Memory B cell (primary cell): ENCODE measurements at regions not wholly inside any gene's neighbourhood (a gene's known extent, or its start where the extent isn't known, plus 50 kb on each side); places are given as distances from the start of the nearest gene placed in this dataset.

Experiments used
- ATAC-seq: fragments of 150-1000 bp; cut with Tn5 transposase; 2 replicates; pipeline ENCODE4 v1.10.0; 2021; ENCODE audit warnings: low read depth, mild to moderate bottlenecking, moderate library complexity
- DNase-seq, 2 donors: peaks; one replicate each; pipeline ENCODE4 v3.0.0; 2022; ENCODE audit warnings: low spot score in 2 of 2
- H3K27ac Mint-ChIP-seq: one replicate; pipeline ENCODE4 v1.8.0; 2022; ENCODE audit warnings: mild to moderate bottlenecking, moderate library complexity, mixed read lengths
- H3K27me3 Mint-ChIP-seq: one replicate; pipeline ENCODE4 v1.8.0; 2022; ENCODE audit warnings: mixed read lengths
- H3K36me3 Mint-ChIP-seq: one replicate; pipeline ENCODE4 v1.8.0; 2022; ENCODE audit warnings: mild to moderate bottlenecking, mixed read lengths
- H3K4me1 Mint-ChIP-seq: one replicate; pipeline ENCODE4 v1.8.0; 2022; ENCODE audit warnings: mixed read lengths
- H3K4me3 Mint-ChIP-seq: one replicate; pipeline ENCODE4 v1.8.0; 2022; ENCODE audit warnings: mild to moderate bottlenecking, moderate library complexity, mixed read lengths
- H3K9me3 Mint-ChIP-seq: one replicate; pipeline ENCODE4 v1.8.0; 2022; ENCODE audit warnings: mixed read lengths

DNA sequence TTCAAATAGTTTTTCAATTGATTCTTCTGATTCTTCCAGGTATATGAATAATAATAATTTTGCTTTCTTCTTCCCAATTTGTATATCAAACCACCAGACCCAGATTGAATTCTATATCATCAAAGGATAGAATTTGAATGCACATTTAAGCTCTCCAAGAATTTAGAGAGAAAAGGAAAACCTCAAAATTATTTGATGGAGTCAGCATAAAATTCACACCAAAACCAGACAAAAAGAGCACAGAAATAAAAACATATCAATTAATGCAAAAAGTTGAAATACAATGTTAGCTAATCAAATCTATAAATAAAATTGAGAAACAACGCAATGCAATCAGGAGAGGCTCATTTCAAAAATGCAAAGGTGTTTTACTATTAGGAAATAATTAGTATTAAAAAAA is 248.0 kb upstream of the HS6ST1 start:
- ATAC-seq, result no peak
- Mint-ChIP-seq H3K27ac (no peak overlapping the region), H3K27me3 (no peaks in the 10 kb centered on the region), H3K4me1 (no peaks in the 10 kb centered on the region), H3K4me3 (no peak overlapping the region), H3K36me3 (no peaks in the 10 kb centered on the region), H3K9me3 (no peaks in the 10 kb centered on the region)
- DNase-seq, result no peak

DNA sequence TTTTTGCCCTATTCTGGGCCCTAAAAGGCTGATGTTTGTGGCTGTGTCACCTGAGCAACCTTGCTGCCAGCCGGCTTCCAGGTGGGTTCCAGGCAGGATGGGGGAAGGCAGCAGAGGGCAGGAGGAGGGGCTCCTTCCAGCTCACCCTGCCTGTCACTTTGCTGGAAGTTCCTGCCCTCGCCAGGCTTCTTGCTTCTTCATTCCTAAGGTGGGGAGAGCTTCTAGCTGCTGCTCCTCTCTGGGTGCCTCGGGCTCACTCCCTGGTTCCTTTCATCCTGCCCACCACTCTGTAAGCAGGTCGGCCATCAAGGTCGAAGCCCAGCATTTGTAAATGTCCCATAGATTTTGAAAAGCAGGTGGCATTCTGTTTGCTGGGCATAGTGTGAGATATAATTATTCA is 249.4 kb upstream of the HS6ST1 start:
- Mint-ChIP-seq H3K27ac (no peak overlapping the region), H3K9me3 (no peaks in the 10 kb centered on the region), H3K36me3 (no peaks in the 10 kb centered on the region), H3K27me3 (peaks cover 3% of the 10 kb centered on the region), H3K4me3 (no peak overlapping the region), H3K4me1 (no peaks in the 10 kb centered on the region)
- ATAC-seq (no peak), DNase-seq (no peak)

DNA sequence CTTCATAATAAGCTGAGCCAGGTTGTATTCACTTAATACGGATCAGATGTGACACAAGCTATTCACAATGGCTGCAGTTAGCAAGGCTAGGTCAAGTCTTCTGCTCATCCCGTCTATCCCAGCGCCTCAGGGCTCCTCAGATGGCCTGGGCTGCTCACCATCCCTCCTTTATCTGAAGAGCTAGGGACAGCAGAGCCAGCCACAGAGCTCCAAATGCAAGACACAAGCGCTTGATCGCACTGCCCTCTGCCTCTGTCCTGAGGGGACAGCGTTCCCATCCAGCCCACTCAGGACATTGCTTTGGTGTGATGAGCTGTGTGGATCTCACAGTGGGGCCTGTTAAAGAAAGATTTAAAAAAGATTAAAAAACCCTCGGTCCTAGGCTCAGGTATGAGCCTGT is 254.4 kb upstream of the HS6ST1 start:
- DNase-seq (no peak), ATAC-seq (no peak)
- H3K27me3 Mint-ChIP-seq, result peaks cover 7% of the 10 kb centered on the region
- H3K9me3 Mint-ChIP-seq, result no peaks in the 10 kb centered on the region
- no peaks in the 10 kb centered on the region for H3K36me3 Mint-ChIP-seq
- no peaks in the 10 kb centered on the region for H3K4me1 Mint-ChIP-seq
- no peak overlapping the region for H3K4me3 Mint-ChIP-seq
- H3K27ac Mint-ChIP-seq, result no peak overlapping the region

DNA sequence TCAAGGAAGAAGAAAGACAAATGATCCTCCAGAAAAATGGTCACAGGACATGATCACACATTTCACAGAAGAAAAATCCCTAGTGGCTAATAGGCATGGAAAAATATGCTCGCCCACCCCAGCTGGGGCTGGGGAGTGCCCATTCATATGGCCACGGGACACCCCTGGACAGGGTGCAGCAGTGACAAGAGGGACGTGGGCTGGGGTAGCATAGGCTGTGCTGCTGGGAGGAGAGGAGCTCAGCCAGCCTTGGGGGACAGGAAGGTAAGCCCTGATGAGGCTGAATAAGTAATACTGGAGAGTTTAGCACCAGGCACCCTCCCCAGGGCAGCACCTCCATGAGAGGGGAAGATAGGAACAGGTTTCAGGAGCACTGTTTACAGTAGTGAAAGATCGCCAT is 254.9 kb upstream of the HS6ST1 start:
- no peaks in the 10 kb centered on the region for H3K4me1 Mint-ChIP-seq
- no peak for DNase-seq
- no peaks in the 10 kb centered on the region for H3K9me3 Mint-ChIP-seq
- H3K36me3 Mint-ChIP-seq, result no peaks in the 10 kb centered on the region
- H3K27ac Mint-ChIP-seq, result no peak overlapping the region
- H3K27me3 Mint-ChIP-seq, result peaks cover 7% of the 10 kb centered on the region
- H3K4me3 Mint-ChIP-seq, result no peak overlapping the region
- ATAC-seq, result no peak

DNA sequence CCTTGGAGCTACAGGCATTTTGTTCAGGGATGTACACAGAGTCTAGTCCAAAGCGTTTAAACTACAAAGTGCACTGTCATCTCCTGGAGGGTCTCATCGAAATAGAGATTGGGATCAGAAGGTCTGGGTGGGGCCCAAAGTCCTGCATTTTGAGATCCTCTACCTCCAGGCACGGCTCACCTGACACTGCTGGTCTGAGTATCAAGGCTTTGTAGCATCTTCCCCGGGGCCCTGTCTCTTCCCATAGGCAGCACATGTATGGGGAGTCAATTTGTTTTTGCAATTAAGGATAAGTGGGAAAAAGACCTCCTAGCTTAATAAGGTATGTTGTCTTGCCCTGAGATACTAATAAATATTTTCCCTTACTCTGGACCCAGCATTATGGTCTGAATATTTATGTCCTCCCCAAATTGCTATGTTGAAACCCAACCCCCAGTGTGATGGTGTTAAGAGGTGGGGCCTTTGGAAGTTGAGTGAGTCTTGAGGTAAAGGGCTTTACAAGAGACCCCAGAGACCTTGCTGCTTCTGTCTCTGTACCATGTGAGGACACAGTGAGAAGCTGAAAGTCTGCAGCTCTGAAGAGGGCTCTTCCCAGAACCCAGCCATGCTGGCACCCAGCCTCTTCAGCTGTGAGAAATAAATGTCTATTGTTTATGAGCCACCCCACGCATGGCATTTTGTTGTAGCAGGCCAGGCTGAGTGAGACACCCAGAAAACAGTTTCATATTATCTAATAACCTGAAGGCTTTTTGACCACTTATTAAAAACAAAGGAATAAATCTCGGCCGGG is 258.7 kb upstream of the HS6ST1 start:
- Mint-ChIP-seq H3K27ac (no peak overlapping the region), H3K9me3 (no peaks in the 10 kb centered on the region), H3K36me3 (no peaks in the 10 kb centered on the region), H3K27me3 (peaks cover 6% of the 10 kb centered on the region), H3K4me3 (no peak overlapping the region), H3K4me1 (no peaks in the 10 kb centered on the region)
- ATAC-seq (no peak), DNase-seq (no peak)

DNA sequence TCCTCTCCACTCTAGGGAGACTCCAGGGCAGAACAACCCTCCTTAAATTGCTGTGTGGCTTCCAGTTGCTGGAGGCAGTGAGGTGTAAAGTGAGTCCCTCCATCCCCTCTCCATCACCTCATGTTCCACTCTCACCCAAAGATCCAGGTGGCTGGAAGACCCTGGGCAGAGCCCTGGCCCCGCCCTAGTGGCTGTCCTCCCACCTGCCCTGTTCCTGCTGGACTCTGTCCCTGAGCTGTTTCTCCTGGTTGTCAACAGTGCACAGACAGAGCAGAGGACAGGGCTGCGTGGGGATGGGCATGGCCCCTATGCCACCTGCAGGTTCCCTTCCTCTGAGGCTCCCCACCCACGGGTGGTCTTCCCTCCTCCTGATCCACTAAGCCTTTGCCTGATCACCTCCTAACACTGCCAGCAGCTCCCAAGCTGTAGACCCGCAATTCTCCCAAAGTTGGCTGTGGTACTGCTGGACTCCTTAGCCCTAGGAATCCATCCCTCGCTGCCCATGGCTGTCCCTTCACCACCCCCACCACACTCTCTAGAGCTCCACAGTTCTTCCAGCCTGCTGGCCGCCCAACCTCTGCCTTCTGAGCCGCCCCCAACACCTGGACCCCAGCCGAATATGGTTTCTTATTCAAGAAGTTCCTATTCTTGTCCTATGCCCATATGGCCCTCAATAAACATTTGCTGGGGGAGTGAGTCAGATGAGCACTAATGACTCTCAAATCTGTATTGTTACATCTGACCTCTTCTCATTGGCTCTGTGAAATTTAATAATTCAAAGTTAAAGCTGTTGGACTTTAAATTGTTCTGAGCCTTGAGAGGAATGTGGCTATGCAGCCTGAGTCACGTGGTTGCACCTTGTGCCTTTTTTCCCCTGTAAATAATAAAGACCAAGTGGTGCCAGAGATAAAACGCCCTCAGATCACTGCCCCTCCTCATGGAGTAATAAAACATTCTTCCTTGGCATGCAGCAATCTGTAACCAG is 260.0 kb upstream of the HS6ST1 start:
- ATAC-seq, result no peak
- Mint-ChIP-seq H3K36me3 (no peaks in the 10 kb centered on the region), H3K4me1 (no peaks in the 10 kb centered on the region), H3K27ac (no peak overlapping the region), H3K27me3 (peaks cover 2% of the 10 kb centered on the region), H3K9me3 (no peaks in the 10 kb centered on the region), H3K4me3 (no peak overlapping the region)
- DNase-seq, result no peak

DNA sequence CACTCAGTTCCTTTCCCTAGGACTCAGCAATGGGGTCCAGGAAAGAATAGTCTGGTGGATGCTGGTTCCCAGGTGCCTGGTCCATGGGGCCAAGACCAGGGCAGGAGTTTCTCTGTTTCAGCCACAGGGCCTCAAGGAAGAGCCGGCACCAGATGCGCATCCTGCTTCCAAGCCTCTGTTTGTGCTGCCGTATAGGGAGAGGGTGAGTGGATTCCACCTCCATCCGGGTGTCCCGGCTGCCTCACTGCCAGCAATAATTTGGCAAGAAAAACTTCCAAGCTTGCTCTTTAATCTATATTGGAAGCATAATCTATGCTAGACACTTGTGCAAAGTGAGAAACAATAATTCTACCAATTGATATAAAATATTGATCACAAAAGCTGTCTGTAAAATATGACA is 261.2 kb upstream of the HS6ST1 start:
- Mint-ChIP-seq H3K9me3 (peaks cover 2% of the 10 kb centered on the region), H3K27ac (no peak overlapping the region)

DNA sequence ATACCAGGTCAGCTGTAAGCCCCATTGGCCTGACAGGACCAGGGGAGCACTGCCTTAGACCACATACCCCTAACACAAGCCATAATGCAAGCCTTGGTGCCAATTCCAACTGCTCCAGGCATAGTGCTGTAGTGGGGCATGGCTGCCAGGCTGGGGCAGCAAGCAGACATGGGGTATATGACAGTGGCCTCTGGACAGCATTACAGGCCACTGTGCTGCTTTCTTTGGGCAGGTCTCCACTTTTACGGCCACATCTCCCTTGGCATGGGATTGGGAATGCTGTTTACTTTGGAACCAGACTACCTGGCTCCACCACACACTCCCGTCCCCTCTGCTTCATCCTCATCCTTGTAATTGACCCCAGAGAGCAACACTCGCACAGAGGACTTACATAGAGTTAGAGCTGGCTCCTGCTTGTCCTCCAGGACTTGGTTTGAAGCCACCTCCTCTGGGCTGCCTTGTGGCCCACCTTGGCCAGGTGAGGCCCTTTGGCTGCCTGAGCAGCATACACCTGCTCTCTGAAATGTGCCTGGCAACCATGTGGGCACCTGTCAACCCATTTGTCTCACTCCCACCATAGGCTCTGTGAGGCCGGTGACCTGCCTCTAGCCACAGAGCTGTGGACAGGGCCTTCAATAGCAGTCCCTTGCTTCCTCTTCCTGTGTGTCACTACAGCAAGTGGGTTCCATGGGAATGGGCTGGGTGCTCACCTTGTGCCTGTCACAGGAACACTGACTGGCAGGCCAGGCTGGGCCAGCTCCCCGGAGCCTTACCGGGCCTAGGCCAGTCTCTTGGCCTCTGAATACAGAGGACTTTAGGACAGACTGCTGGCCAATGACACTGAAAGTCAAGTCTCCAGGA is 262.6 kb upstream of the HS6ST1 start:
- H3K4me3 Mint-ChIP-seq, result no peak overlapping the region
- peaks cover 4% of the 10 kb centered on the region for H3K27me3 Mint-ChIP-seq
- H3K9me3 Mint-ChIP-seq, result peaks cover 6% of the 10 kb centered on the region
- H3K36me3 Mint-ChIP-seq, result peaks cover 2% of the 10 kb centered on the region
- no peak for DNase-seq
- H3K4me1 Mint-ChIP-seq, result no peaks in the 10 kb centered on the region
- H3K27ac Mint-ChIP-seq, result no peak overlapping the region
- no peak for ATAC-seq

More for the DNA sequence above, 261.2 kb upstream of the HS6ST1 start:
- DNase-seq (no peak), ATAC-seq (no peak)
- Mint-ChIP-seq H3K4me1 (no peaks in the 10 kb centered on the region), H3K36me3 (peaks cover 2% of the 10 kb centered on the region), H3K4me3 (no peak overlapping the region), H3K27me3 (peaks cover 4% of the 10 kb centered on the region)

DNA sequence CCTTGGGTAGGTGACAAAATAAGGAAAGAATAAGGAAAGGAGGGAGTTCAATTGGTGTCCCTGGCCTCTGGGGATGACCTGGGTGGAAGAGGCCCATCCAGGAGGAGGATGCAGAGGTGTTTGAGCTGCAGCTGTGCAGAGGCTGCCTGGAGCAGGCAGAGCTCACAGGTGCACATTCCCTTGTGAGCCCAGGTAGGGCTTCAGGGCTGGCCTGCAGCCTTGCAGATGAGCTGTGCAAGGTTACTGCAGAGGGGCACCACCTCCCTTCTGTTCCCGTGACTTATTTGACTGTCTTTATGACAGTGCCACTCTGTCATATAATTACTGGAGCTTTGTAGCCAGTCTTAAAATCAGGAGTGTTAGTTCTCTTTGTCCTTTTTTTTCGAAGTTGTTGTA is 263.2 kb upstream of the HS6ST1 start:
- ATAC-seq (no peak), DNase-seq (no peak)
- Mint-ChIP-seq H3K4me1 (no peaks in the 10 kb centered on the region), H3K9me3 (peaks cover 7% of the 10 kb centered on the region), H3K36me3 (peaks cover 2% of the 10 kb centered on the region), H3K27ac (no peak overlapping the region), H3K4me3 (no peak overlapping the region), H3K27me3 (peaks cover 4% of the 10 kb centered on the region)

DNA sequence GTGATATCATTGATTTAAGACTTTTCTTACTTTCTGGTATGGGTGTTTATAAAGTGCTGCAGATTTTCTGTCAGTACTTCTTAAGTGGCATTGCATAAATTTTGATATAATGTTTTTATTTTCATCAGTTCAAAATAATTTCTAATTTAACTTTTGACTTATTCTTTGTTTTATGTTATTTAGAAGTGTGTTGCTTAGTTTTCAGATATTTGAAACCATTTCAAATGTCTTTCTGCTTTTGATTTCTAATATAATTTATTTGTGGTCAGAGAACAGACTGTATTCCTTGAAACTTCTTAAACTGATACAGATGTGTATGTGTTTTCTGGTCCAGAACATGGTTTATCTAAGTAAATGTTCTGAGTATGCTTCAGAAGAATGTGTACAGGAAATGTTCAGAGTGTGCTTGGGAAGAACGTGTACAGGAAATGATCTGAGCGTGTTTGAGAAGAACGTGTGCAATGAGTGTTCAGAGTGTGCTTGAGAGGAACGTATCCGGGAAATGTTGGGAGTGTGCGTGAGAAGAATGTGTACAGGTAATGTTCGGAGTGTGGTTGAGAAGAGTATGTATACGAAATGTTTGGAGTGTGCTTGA is 265.7 kb upstream of the HS6ST1 start:
- Mint-ChIP-seq H3K4me3 (no peak overlapping the region), H3K36me3 (peaks cover 2% of the 10 kb centered on the region), H3K27ac (no peak overlapping the region), H3K4me1 (no peaks in the 10 kb centered on the region), H3K9me3 (peaks cover 7% of the 10 kb centered on the region), H3K27me3 (peaks cover 4% of the 10 kb centered on the region)
- ATAC-seq (no peak), DNase-seq (no peak)

DNA sequence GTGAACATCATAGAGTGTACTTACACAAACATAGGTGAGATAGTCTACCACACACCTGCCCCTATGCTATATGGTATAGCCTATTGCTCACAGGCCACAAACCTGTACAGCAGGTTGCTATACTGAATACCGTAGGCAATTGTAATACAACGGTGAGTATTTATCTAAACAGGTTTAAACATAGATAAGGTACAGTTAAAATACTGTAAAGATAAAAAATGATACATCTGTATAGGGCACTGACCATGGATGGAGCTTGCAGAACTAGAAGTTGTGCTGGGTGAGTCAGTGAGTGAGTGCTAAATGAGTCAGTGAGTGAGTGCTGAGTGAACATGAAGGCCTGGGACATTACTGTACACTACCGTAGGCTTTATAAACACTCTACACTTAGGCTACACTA is 267.0 kb upstream of the HS6ST1 start:
- Mint-ChIP-seq H3K36me3 (peaks cover 2% of the 10 kb centered on the region), H3K9me3 (peaks cover 7% of the 10 kb centered on the region), H3K27ac (no peak overlapping the region), H3K4me1 (no peaks in the 10 kb centered on the region), H3K27me3 (peaks cover 12% of the 10 kb centered on the region), H3K4me3 (no peak overlapping the region)
- DNase-seq (no peak), ATAC-seq (no peak)

DNA sequence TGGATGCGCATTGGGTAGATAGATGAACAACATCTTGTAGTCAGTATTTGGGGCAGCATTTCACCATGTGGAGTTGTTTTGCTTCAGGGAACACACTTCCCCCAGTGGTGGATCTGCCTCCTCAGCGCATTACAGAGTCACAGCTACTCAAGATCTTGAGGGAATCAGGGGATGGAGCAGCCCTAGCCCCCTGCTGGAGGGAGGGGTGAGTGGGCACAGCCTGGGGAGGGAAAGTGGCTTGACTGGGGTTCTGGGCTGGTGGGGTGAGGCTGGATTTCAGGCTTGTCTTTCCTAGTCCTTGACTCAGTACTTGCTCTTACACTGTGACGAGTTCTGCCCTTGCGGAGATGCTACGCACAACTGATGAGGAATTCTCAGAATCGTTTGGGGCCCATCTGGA is 271.0 kb upstream of the HS6ST1 start:
- ATAC-seq, result no peak
- Mint-ChIP-seq H3K27me3 (peaks cover 17% of the 10 kb centered on the region), H3K9me3 (peaks cover 5% of the 10 kb centered on the region), H3K36me3 (no peaks in the 10 kb centered on the region), H3K4me3 (no peak overlapping the region), H3K27ac (no peak overlapping the region), H3K4me1 (no peaks in the 10 kb centered on the region)
- DNase-seq, result no peak

DNA sequence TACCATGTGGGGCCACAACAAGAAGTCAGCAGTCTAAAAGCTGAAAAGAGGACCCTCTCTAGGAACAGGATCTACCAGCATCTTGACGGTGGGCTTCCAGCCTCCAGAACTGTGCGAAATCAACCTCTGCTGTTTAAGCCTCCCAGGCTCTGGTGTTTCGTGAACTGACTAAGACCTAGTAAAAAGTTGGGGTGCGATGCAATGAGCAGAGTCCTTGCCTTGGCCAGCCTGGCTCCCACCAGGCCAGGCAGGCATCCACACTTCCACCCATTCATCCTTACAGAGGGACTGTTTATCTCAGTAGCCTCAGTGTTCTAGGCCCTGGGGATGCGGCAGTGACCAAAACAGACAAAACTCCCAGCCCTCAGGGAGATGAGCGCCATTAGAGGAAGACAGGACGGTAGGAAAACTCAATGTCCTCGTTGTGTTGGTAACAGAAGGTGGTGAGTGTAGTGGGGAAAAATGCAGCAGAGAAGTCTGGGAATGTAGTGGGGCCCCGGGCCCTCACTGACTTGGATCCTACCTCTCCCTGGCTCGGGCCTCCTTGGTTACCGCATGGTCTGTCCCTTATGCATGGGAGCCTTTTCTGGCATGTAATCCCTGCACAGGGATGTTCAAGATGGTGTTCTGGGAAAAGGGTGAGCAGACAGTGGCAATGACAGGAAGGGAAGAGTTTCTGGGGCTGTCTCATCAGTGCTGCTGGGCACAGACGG is 271.8 kb upstream of the HS6ST1 start:
- no peak overlapping the region for H3K4me3 Mint-ChIP-seq
- no peak for DNase-seq
- peaks cover 21% of the 10 kb centered on the region for H3K27me3 Mint-ChIP-seq
- no peak overlapping the region for H3K27ac Mint-ChIP-seq
- ATAC-seq, result no peak
- no peaks in the 10 kb centered on the region for H3K36me3 Mint-ChIP-seq
- H3K9me3 Mint-ChIP-seq, result peaks cover 3% of the 10 kb centered on the region
- no peaks in the 10 kb centered on the region for H3K4me1 Mint-ChIP-seq
